ENCODE measurements at regions not wholly inside any gene's neighbourhood (a gene's known extent, or its start where the extent isn't known, plus 50 kb on each side); places are given as distances from the start of the nearest gene placed in this dataset.

GRCh38 chr3:31240466-31240865 is 292.3 kb upstream of the STT3B start:
- POLR2A ChIA-PET, result no interaction called here
- H3K79me2 ChIP-seq (ENCODE audit: insufficient read depth, low read length), result no peaks in the 10 kb centered on the region
- H3K9ac ChIP-seq (ENCODE audit: low read length), result no peak overlapping the region
- no TSS peak for BruUV-seq (replicated peaks)
- ATAC-seq (no peak), DNase-seq (ENCODE audit: low read depth, low spot score) (no peak)
- H3K9me2 ChIP-seq (ENCODE audit: insufficient read depth), result 0 out of 2 replicates have a peak, but pooled peaks cover 3% of the 10 kb centered on the region
- H3K4me3 ChIP-seq (replicated peaks in 1 of 2; ENCODE audit: low read depth in 1 of 2, low read length in 2 of 2), result no peak overlapping the region
- intact Hi-C loops (cut with micrococcal nuclease), result no loop called here
- H3K27ac ChIP-seq (ENCODE audit: low read depth, low read length), result no peak overlapping the region
- no peaks in the 10 kb centered on the region for H4K20me1 ChIP-seq (ENCODE audit: insufficient read depth)
- H3K4me1 ChIP-seq (ENCODE audit: control insufficient read depth in 1 of 2, insufficient read depth in 2 of 2, low read length in 2 of 2), result no peaks in the 10 kb centered on the region
- no peaks in the 10 kb centered on the region for H3K9me3 ChIP-seq (ENCODE audit: control insufficient read depth in 1 of 2, insufficient read depth in 1 of 2, low read depth in 1 of 2, low read length in 2 of 2)
- CTCF ChIA-PET, result no interaction called here
- H3K4me2 ChIP-seq (ENCODE audit: low read length), result no peak overlapping the region
- TF ChIP-seq CEBPB (IDR thresholded peaks at IDR 0.05; ENCODE audit: low read depth) (no peak), SRF (IDR thresholded peaks at IDR 0.05; ENCODE audit: low read depth) (no peak), POLR2A (IDR thresholded peaks at IDR 0.05; ENCODE audit: borderline replicate concordance, extremely low read depth, insufficient read depth, insufficient read length) (no peak), ZBTB33 (IDR thresholded peaks at IDR 0.05; ENCODE audit: extremely low read depth, insufficient replicate concordance, low read length) (no peak), ZNF274 (IDR thresholded peaks at IDR 0.05; ENCODE audit: low read depth, low read length) (no peak), ATF3 (IDR thresholded peaks at IDR 0.05) (no peak)
- no peaks in the 10 kb centered on the region for H3K27me3 ChIP-seq (ENCODE audit: insufficient read depth, low read length)
- no peak overlapping the region for H2AFZ ChIP-seq (ENCODE audit: low read depth, low read length, poor library complexity, severe bottlenecking)
- RAD21 ChIA-PET (ENCODE audit: low non-redundant PET in 1 of 2, low total read pairs in 2 of 2, uncharacterized antibody in 2 of 2, unreplicated experiment in 2 of 2), result no interaction called here
- H3K36me3 ChIP-seq (ENCODE audit: control insufficient read depth in 1 of 2, insufficient read depth in 2 of 2, low read length in 2 of 2), result no peaks in the 10 kb centered on the region

GRCh38 chr3:31240874-31241273 is 291.9 kb upstream of the STT3B start:
- BruUV-seq (replicated peaks), result no TSS peak
- ChIA-PET POLR2A (no interaction called here), RAD21 (ENCODE audit: low non-redundant PET in 1 of 2, low total read pairs in 2 of 2, uncharacterized antibody in 2 of 2, unreplicated experiment in 2 of 2) (no interaction called here), CTCF (interaction anchor here (0.9 kb wide), 1 partner anchor 9 kb away, joined by 3 read pairs; no protein-coding TSS in a partner anchor)
- Histone ChIP-seq H2AFZ (ENCODE audit: low read depth, low read length, poor library complexity, severe bottlenecking) (no peak overlapping the region), H3K9me3 (ENCODE audit: control insufficient read depth in 1 of 2, insufficient read depth in 1 of 2, low read depth in 1 of 2, low read length in 2 of 2) (no peaks in the 10 kb centered on the region), H3K79me2 (ENCODE audit: insufficient read depth, low read length) (no peaks in the 10 kb centered on the region), H3K4me2 (ENCODE audit: low read length) (no peak overlapping the region), H3K9ac (ENCODE audit: low read length) (no peak overlapping the region), H4K20me1 (ENCODE audit: insufficient read depth) (no peaks in the 10 kb centered on the region), H3K36me3 (ENCODE audit: control insufficient read depth in 1 of 2, insufficient read depth in 2 of 2, low read length in 2 of 2) (no peaks in the 10 kb centered on the region), H3K9me2 (ENCODE audit: insufficient read depth) (0 out of 2 replicates have a peak, but pooled peaks cover 3% of the 10 kb centered on the region), H3K27me3 (ENCODE audit: insufficient read depth, low read length) (no peaks in the 10 kb centered on the region), H3K27ac (ENCODE audit: low read depth, low read length) (no peak overlapping the region), H3K4me1 (ENCODE audit: control insufficient read depth in 1 of 2, insufficient read depth in 2 of 2, low read length in 2 of 2) (no peaks in the 10 kb centered on the region), H3K4me3 (replicated peaks in 1 of 2; ENCODE audit: low read depth in 1 of 2, low read length in 2 of 2) (no peak overlapping the region)
- DNase-seq (ENCODE audit: low read depth, low spot score) (no peak), ATAC-seq (no peak)
- intact Hi-C loops (cut with micrococcal nuclease), result no loop called here
- TF ChIP-seq ELF1 (IDR thresholded peaks at IDR 0.05; ENCODE audit: borderline replicate concordance, low read depth) (no peak), EGR1 (IDR thresholded peaks at IDR 0.05; ENCODE audit: low read depth) (no peak)

All from HCT116 (cell line).